ENCODE measurements at regions not wholly inside any gene's neighbourhood (a gene's known extent, or its start where the extent isn't known, plus 50 kb on each side); places are given as distances from the start of the nearest gene placed in this dataset.

DNA sequence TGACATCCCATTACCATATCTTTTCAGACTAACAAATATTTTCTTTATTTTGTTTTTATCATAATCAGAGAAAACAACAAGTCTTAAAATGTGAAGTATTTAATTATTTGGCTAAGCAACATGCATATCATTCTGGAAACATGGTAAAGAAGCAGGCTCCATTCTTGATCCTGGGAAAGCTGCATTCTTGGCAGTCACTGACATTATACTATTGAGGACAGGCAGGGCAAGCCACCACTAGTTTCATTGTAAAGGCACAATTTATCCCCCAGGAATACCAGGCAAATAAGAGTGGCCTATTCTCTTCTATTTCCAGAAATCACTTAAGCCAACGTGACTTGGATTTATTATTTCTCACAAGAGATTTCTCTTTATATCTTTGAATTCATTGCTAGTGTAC, 153.8 kb upstream of the AKR1E2 start:
- Histone ChIP-seq H3K36me3 (ENCODE audit: control insufficient read depth, insufficient read depth, low read length) (no peaks in the 10 kb centered on the region), H3K9me3 (ENCODE audit: control insufficient read depth, insufficient read depth, low read depth, low read length) (peaks cover 27% of the 10 kb centered on the region; the same call in 1 of the 2 replicates), H3K27ac (ENCODE audit: low read length) (peak overlapping the region; percentile 100), H3K27me3 (ENCODE audit: control insufficient read depth, insufficient read depth, low read length) (no peaks in the 10 kb centered on the region), H3K4me1 (ENCODE audit: control insufficient read depth, insufficient read depth, low read length) (peaks cover 14% of the 10 kb centered on the region), H3K4me3 (ENCODE audit: low read depth in 2 of 2, low read length in 2 of 2) (no peak overlapping the region; a peak in 1 of 4 replicates)
- DNase-seq (ENCODE audit: low read depth, low spot score) (no peak), ATAC-seq (peak; percentile 47; the same call in 1 of the 2 replicates)
- no peak for TF ChIP-seq TCF7L2 (IDR thresholded peaks at IDR 0.05; ENCODE audit: low read depth, low read length)
- TF ChIP-seq, protein P1, sequence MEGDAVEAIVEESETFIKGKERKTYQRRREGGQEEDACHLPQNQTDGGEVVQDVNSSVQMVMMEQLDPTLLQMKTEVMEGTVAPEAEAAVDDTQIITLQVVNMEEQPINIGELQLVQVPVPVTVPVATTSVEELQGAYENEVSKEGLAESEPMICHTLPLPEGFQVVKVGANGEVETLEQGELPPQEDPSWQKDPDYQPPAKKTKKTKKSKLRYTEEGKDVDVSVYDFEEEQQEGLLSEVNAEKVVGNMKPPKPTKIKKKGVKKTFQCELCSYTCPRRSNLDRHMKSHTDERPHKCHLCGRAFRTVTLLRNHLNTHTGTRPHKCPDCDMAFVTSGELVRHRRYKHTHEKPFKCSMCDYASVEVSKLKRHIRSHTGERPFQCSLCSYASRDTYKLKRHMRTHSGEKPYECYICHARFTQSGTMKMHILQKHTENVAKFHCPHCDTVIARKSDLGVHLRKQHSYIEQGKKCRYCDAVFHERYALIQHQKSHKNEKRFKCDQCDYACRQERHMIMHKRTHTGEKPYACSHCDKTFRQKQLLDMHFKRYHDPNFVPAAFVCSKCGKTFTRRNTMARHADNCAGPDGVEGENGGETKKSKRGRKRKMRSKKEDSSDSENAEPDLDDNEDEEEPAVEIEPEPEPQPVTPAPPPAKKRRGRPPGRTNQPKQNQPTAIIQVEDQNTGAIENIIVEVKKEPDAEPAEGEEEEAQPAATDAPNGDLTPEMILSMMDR (IDR thresholded peaks at IDR 0.05) = no peak
- no peak for TF ChIP-seq POLR2AphosphoS5 (IDR thresholded peaks at IDR 0.05; ENCODE audit: low read depth, low read length)
- TF ChIP-seq SIN3A (IDR thresholded peaks at IDR 0.05; ENCODE audit: borderline replicate concordance, insufficient read depth, low read depth, low read length) = no peak
- TF ChIP-seq, protein P2, sequence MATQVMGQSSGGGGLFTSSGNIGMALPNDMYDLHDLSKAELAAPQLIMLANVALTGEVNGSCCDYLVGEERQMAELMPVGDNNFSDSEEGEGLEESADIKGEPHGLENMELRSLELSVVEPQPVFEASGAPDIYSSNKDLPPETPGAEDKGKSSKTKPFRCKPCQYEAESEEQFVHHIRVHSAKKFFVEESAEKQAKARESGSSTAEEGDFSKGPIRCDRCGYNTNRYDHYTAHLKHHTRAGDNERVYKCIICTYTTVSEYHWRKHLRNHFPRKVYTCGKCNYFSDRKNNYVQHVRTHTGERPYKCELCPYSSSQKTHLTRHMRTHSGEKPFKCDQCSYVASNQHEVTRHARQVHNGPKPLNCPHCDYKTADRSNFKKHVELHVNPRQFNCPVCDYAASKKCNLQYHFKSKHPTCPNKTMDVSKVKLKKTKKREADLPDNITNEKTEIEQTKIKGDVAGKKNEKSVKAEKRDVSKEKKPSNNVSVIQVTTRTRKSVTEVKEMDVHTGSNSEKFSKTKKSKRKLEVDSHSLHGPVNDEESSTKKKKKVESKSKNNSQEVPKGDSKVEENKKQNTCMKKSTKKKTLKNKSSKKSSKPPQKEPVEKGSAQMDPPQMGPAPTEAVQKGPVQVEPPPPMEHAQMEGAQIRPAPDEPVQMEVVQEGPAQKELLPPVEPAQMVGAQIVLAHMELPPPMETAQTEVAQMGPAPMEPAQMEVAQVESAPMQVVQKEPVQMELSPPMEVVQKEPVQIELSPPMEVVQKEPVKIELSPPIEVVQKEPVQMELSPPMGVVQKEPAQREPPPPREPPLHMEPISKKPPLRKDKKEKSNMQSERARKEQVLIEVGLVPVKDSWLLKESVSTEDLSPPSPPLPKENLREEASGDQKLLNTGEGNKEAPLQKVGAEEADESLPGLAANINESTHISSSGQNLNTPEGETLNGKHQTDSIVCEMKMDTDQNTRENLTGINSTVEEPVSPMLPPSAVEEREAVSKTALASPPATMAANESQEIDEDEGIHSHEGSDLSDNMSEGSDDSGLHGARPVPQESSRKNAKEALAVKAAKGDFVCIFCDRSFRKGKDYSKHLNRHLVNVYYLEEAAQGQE (IDR thresholded peaks at IDR 0.05; ENCODE audit: insufficient read depth in 1 of 2, low read depth in 2 of 2, low read length in 1 of 2) = no peak
- POLR2A ChIA-PET = interaction anchor here (0.6 to 1.3 kb wide), 3 partner anchors 63 to 887 kb away, joined by 3 to 5 read pairs (median 5); partner anchors contain the start of gene KLF6
- intact Hi-C loops (cut with micrococcal nuclease; ENCODE audit: unreplicated experiment) (no loop called here), in situ Hi-C loops (cut with HindIII; ENCODE audit: low pct_unique_long_range_greater_than_20kb, low sequenced_read_pairs) (no loop called here)
- CTCF ChIA-PET = no interaction called here
- no TSS peak for BruUV-seq (replicated peaks)

DNA sequence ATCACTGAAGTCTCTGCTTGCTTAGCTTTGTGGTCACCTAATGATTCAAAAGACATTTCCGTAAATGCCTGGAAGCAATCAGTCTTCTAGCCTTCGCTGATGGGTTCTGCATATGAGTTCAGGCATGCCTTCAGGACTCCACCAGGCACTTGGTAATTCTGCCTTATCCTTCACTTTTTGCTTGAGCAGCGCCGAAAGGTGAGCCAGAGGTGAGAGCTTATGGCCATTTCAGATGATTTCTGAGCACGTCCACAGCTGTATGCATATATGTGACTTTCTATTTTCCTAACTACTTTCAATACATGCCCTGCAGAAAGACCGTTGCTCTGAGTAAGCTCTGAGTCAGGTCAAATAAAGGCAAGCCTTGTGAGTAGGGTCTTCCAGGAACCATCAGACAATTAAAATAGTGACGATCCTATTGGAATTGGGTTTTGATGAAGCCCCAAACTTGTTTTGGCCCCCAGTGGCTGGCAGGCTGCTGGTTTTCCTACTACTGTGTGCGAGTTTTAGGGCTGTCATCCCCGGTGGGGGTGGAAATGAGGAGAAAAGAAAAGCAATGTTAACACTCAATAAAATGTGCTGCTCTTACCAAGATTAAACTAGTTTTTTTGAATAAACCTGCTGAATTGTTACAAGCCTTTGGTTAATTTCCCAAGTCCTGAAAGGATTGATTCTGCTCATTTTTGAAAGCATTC, 154.4 kb upstream of the AKR1E2 start:
- ChIA-PET CTCF (no interaction called here), POLR2A (interaction anchor here (0.6 to 1.1 kb wide), 4 partner anchors 33 to 594 kb away, joined by 3 to 14 read pairs (median 4); no protein-coding TSS in a partner anchor)
- Histone ChIP-seq H3K4me3 (ENCODE audit: low read depth in 2 of 2, low read length in 2 of 2) (peak overlapping the region in 1 of 2 experiments; percentile 35; a peak in 3 of 4 replicates), H3K27ac (ENCODE audit: low read length) (peak overlapping the region; percentile 100), H3K36me3 (ENCODE audit: control insufficient read depth, insufficient read depth, low read length) (no peaks in the 10 kb centered on the region), H3K27me3 (ENCODE audit: control insufficient read depth, insufficient read depth, low read length) (no peaks in the 10 kb centered on the region), H3K9me3 (ENCODE audit: control insufficient read depth, insufficient read depth, low read depth, low read length) (peaks cover 27% of the 10 kb centered on the region; the same call in 1 of the 2 replicates), H3K4me1 (ENCODE audit: control insufficient read depth, insufficient read depth, low read length) (peaks cover 14% of the 10 kb centered on the region)
- TF ChIP-seq, protein P1 (IDR thresholded peaks at IDR 0.05) = no peak
- peak; percentile 63 for TF ChIP-seq TCF7L2 (IDR thresholded peaks at IDR 0.05; ENCODE audit: low read depth, low read length)
- peak; percentile 58; the same call in 1 of the 2 replicates for TF ChIP-seq POLR2AphosphoS5 (IDR thresholded peaks at IDR 0.05; ENCODE audit: low read depth, low read length)
- TF ChIP-seq SIN3A (IDR thresholded peaks at IDR 0.05; ENCODE audit: borderline replicate concordance, insufficient read depth, low read depth, low read length) = no peak
- TF ChIP-seq, protein P2 (IDR thresholded peaks at IDR 0.05; ENCODE audit: insufficient read depth in 1 of 2, low read depth in 2 of 2, low read length in 1 of 2) = no peak
- intact Hi-C loops (cut with micrococcal nuclease; ENCODE audit: unreplicated experiment) (no loop called here), in situ Hi-C loops (cut with HindIII; ENCODE audit: low pct_unique_long_range_greater_than_20kb, low sequenced_read_pairs) (no loop called here)
- no TSS peak for BruUV-seq (replicated peaks)
- ATAC-seq = peak; percentile 97
- DNase-seq (ENCODE audit: low read depth, low spot score) = peak; percentile 80

Data from Panc1 (cell line).